ENCODE measurements at regions not wholly inside any gene's neighbourhood (a gene's known extent, or its start where the extent isn't known, plus 50 kb on each side); places are given as distances from the start of the nearest gene placed in this dataset.

DNA sequence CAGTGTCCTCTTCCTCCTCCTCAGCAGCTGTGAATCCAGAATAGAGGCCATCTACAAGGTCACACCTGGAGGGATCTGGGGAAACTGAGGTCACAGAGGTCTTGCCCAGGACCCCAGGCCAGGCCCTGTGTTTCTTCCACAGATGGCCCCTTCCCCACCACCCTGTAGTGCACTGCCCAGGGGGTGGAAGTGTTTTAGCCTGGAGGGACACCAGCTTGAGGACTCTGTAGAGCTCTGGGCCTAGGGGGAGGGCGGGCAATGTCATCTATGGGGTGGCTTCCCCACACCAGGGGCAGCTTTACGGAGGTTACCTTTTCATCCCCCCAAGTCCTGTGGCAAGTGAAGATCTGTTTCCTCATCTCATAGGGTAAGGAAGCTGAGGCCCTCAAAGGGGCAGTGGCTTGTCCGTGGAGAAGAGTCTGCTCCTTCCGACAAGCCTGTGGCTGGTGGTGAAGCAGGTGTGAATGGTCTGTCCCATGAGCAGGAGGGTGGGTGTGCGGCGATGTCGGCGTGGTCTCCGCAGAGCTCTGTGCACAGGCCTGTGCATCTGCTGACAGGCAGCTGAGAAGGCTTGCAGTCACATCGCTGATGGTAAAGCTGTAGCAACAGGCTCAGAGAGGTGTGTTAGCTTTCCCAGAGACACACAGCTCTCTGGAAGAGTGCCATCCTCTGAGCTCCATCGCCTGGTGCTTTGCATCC, 74.1 kb upstream of the WNT7B start:
- DNase-seq (ENCODE audit: low spot score) = peak; percentile 75
- intact Hi-C loops (cut with DNase I) = loop anchor here in 1 of 2 donors (10.0 kb wide), 1 partner anchor 54 kb away; no protein-coding TSS in a partner anchor

DNA sequence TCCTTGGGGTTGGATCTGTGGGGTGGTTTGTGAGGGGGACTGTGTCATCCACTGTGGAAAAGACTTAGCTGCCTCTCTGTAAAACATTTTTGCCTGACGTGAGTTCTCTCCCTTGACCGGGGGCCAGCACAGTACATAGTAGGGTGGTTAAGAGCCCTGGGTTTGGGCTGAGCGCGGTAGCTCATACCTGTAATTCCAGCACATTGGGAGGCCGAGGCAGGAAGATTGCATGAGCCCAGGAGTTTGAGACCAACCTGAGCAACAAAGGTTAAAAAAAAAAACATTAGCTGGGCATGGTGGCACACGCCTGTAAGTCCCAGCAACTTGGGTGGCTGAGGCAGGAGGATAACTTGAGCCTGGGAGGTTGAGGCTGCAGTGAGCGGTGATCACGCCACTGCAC, 74.7 kb upstream of the WNT7B start:
- intact Hi-C loops (cut with DNase I) = loop anchor here in 1 of 2 donors (10.0 kb wide), 1 partner anchor 53 kb away; no protein-coding TSS in a partner anchor

DNA sequence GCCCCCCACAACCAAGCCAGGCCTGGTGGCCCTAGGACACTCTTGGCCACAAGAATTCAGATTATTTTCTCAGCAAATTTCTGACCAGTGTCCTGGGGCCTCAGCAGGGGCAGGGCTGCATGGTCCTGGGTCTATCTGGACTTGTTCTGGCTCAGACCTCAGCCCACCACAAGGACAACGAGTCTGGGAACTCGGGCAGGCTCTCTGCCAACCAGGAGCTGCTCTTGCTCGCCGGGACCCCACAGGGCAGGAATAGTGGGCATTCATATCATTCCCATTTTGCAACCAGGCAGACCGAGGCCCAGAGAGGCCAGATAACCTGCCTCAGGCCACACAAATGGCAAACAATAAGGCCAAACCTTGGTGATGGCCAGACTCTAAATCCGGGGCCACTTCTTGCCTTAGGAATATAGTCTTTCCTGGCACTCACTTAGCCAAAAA, 75.4 kb upstream of the WNT7B start:
- DNase-seq (ENCODE audit: low spot score) = peak; percentile 73
- intact Hi-C loops (cut with DNase I) = loop anchor here in 1 of 2 donors (10.0 kb wide), 1 partner anchor 52 kb away; no protein-coding TSS in a partner anchor

More for the DNA sequence above, 74.7 kb upstream of the WNT7B start:
- peak; percentile 18 for DNase-seq (ENCODE audit: low spot score)

DNA sequence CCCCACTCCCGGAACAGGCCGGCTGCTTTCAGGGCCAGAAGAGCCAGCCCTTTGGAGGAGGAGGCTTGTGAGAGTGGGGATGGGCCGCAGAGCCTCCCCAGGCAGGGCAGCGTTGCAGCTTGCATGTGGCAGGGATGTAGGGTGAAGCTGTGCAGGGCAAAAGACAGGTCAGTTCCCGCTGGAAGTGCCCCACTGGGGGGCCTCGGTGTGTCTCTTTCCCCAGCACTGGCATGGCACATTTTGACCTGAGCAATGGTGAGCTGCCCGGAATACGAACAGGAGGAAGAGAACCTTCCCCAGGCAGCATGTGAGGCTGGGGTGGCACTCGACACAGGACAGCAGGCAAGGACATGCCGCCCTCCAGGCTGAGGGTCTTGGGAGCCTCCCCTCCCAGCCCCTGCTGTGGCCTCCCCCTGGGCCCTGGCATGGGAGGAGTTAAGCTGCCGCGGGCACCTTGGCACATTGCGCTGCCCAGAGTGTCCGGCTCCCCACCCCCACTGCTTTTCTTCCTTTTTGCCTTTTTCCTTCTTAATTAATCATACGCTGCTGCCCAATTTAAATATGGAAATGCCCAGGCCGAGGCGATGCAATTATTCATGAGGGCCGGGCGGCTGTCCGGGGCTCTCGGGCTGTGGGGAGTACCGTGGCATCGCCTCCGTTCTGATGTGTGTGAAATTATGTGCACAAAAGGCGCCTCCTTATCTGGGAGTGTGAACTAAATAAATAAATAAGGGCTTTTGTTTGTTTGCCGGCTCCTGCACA, 76.0 kb upstream of the WNT7B start:
- intact Hi-C loops (cut with DNase I) = loop anchor here in 1 of 2 donors (10.0 kb wide), 1 partner anchor 52 kb away; no protein-coding TSS in a partner anchor
- peak; percentile 82 for DNase-seq (ENCODE audit: low spot score)

DNA sequence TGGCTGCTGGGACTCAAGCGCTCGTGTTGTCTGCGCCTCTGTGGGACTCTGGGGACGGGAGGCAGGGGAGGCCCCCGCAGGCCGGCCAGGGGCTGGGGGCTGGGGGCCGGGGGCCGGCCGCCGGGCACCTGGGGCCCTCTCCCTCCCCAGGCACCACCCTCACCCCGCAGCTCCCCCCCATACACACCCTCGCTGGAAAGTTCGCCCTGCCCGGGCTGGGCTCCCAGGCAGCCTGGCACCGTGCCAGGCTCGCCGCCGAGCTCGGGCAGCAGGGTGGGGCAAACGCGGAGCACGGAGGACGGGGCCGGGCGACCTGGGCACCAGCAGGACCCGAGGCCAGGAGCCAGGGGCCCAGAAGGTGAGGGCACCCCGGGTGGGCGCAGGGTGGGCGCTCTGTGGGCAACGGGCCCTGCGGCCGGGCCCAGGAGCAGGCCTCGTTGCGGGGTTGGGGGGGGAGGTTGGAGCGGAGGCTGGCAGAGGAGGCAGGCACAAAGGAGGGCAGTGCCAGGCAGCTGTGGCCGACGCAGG, 76.7 kb upstream of the WNT7B start:
- DNase-seq (ENCODE audit: low spot score) = peak; percentile 91
- intact Hi-C loops (cut with DNase I) = loop anchor here in 1 of 2 donors (10.0 kb wide), 1 partner anchor 51 kb away; no protein-coding TSS in a partner anchor

DNA sequence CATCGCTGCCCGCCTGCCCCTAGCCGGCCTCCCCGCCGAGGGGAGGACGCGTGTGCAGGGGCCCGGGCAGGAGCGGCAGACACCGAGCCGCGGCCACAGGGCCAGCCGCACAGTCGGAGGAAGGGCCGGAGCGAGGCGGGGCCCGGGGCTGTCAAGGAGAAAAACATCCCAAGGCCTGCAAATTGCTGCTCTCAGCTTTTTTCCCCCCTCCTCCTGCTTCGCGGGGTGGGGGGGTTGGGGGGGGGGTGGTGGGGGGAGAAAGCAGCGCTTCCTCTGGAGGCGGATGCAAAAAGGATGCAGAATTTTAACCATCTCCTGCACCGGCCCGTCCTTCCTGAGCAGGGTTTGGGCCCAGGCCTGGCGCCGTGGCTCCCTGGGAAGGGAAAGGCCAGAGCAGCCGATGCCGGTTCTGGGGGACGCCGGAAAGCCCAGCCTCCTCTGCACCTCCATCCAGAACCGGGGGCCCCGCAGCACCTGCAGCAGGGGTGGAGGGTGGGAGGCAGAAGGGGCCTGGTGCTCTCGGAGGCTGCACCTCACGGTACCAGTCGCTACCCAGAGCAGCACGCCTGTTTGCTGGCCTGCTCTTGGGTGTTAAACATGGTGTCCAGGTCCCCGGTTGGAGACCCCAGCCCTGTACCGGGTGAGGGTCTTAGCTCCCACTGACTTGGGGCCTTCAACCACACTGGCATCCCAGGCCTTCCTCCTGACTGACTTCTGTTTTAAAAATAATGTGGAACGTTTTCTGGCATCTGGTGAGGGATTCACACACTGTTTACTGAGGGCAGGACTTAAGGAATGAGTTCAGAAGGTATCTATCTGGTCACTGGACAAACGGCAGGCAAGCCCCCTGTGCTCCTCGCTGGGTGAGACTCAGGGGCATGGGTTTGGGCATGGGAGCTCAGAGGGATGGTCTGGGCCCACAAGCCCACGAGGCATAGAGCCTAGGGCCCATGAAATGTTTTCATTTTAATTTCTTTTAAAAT, 77.4 kb upstream of the WNT7B start:
- intact Hi-C loops (cut with DNase I) = loop anchor here in 1 of 2 donors (10.0 kb wide), 1 partner anchor 50 kb away; no protein-coding TSS in a partner anchor
- peak; percentile 91 for DNase-seq (ENCODE audit: low spot score)

DNA sequence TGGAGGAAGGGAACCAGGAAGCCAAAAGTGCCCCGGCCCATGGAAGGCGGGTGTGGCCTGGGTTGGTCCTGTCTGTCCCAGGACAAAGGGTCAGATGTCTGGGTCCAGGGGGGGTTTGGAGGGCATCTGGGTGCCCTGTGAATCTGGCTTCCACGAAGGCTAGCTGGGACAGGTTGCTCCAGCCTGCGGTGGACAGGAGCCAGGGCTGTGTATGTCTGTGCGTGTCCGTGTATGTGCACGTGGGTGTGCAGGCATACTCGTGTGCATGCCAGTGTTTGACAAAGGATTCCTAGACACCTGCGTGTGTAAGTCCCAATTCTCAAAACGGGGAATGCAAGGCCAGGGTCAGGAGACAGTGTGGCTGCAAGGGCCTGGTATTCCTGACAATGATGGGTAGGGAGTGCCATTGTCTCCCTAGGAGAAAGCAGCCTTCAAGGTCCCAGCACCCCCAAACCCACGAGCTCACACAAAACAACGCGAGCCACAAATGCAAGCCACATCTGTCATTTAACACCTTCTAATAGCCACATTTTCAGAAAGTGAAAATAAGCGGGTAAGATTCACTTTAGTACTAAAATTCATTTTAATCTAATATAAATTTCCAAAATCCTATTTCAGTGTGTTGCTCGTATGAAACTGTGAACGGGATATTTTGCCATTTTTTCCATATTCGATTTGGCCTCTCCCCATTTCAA, 78.4 kb upstream of the WNT7B start:
- DNase-seq (ENCODE audit: low spot score) = peak; percentile 77
- intact Hi-C loops (cut with DNase I) = loop anchor here in 1 of 2 donors (10.0 kb wide), 1 partner anchor 49 kb away; no protein-coding TSS in a partner anchor

DNA sequence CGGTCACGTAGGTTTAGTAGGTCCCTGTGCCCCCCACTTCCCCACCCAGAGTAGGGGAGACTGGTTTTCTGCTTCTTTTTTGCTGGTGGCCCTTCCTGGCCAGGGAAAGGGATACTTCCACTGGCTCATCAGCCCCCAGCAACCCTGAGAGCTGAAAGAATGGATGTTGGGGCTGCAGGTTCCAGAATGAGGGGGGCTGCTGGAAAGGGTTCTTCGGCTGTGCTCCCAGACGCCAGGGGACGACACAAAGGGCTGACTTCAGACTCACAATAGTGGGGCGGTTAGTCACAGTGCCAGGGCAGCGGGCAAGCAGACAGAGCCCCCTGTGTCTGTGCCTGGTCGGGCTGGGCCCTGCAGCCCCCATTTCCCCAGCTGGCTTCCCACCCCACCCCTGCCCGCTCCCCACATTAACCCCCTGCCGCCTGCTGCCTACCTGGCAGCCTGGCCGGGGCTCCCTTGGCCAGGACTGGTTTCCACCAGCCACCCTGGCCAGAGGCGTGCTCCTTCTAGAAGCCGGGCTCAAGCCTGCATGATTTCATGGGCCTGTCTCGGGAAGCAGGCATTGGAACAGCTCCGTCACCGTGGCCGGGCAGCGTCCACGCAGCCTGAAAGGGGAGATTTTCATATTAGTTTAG, 79.1 kb upstream of the WNT7B start:
- intact Hi-C loops (cut with DNase I) = loop anchor here in 1 of 2 donors (10.0 kb wide), 1 partner anchor 49 kb away; no protein-coding TSS in a partner anchor
- peak; percentile 85 for DNase-seq (ENCODE audit: low spot score)

DNA sequence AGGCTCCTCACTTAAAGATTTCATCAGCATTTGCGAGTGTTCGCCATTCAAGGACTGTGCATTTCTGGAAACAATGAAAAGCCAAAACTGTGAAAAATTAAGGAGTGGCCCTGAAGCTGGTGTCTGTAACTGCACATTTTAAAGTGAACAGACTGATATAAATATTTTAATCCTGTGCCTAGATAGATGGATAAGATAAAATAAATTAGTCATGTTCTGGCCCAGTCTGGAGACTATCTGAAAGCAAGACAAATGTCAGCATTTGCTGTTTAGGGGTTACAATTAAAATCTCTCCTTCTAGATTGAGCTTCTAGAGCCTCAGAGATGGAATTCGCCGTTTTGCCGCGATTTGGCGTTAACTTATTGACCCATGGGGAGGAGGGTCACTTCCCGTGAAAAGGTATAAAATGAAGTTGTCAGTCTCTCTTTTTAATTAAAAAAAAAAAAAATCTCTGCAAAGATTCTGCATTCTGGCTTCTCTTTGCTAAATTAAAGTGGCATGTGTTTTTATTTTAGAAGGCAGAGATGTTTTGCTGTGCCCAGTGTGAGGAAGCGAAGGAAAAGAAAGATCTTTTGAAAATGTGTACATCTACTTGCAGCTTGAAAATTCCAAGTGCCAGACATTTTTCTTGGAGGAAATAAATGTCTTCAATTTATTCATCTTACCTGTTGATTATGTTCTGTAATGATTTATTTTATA, 79.7 kb upstream of the WNT7B start:
- intact Hi-C loops (cut with DNase I) = loop anchor here in 1 of 2 donors (10.0 kb wide), 1 partner anchor 48 kb away; no protein-coding TSS in a partner anchor
- DNase-seq (ENCODE audit: low spot score) = peak; percentile 37

DNA sequence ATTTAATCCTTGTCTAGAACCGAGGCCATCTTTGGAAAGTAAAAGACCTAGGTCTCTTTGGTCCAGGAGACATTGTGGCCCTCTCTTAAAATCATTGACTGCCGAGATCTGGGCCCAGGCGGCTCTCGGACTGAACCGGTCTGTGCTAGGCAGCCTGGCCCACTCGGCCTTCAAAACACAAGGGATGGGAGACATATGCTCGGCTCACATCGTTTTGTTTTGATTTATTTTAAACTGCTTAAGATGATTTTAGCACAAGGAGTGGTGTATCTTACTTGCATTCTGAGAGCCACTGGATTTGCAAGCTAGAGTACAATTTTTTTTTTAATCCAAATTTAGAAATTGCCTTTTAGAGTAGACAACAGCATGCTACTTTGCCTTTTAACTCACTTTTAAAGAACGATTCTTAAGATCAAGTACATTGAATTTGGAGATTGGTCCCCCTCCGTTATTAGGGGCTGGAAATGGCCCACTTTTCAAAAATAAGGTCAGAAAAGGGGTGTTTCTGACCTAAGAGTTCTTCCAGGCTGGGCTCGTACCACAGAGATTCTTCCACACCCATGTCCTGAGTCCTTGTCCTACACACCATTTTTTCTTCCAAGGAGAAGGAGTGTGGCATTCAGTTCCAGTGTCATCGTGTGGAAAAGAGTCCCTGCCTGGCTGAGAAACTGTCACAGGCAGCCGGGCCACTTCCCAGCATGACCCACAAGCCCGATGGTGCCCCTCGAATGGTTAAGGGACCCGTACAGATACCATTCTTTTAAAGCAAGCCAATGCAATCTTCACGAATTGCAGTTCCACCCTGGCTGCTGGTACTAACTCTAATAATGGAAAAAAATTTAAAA, 80.5 kb upstream of the WNT7B start:
- DNase-seq (ENCODE audit: low spot score) = peak; percentile 49
- intact Hi-C loops (cut with DNase I) = loop anchor here in 1 of 2 donors (10.0 kb wide), 1 partner anchor 47 kb away; no protein-coding TSS in a partner anchor

DNA sequence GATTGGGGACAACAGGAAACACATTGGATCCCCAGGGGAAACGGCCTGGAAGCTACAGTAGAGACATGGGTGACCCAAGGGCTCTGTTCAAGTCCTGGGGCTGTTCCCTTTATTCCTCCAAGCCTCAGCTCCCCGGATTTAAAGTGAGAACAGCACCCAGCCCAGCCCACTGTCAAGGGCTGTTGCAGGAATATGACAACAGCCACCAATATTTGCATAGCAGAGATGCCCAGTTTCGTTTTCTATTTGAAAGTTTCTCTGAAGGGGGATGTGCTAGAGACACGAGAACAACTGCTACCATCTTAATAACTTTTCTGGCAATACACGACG, 81.1 kb upstream of the WNT7B start:
- DNase-seq (ENCODE audit: low spot score) = peak; percentile 82
- intact Hi-C loops (cut with DNase I) = loop anchor here in 1 of 2 donors (10.0 kb wide), 1 partner anchor 47 kb away; no protein-coding TSS in a partner anchor

DNA sequence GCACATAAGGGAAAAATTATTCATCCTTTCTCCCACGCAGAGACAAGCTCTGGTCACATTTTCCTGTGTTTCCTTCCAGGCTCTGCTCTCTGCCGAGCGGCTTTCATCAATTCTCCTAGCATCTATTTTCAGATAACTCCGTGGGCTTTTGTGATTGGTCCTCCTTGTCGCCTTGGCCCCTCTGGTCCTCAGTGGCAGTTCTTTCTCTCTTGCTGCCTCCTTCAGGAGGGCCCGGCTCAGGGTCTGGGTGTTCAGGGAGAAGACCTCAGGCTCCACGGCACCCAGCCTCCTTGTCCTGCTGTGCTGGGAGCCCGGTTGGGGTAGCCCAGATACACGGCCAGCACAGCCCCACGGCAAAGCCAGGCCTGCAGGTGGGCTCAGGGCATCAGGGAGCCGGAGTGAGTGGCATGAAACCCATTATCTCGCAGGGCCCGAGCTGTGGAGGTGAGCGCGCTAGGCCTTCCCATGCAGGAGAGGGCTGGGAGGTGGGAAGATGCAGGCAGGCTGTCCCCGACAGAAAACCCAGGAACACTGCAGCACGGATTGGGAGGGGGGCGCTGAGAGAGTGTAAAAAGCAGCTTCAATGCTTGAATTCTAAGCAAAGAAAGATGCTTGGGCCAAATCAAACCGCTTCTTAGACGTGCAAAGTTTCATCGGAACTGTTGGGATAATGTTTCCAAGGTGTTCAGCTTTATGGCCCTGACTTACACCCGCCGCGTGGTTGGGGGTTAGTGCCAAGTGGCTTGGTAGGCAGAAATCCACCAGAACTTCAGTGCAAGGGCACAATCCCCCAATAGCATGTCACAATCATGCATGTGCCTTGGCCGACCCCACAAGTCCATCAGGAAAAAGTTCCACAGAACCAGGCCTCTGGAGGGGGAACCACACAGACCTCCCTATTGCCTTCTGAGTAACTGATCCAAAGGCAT, 81.9 kb upstream of the WNT7B start:
- intact Hi-C loops (cut with DNase I) = loop anchor here in 1 of 2 donors (10.0 kb wide), 1 partner anchor 46 kb away; no protein-coding TSS in a partner anchor
- peak; percentile 76 for DNase-seq (ENCODE audit: low spot score)

DNA sequence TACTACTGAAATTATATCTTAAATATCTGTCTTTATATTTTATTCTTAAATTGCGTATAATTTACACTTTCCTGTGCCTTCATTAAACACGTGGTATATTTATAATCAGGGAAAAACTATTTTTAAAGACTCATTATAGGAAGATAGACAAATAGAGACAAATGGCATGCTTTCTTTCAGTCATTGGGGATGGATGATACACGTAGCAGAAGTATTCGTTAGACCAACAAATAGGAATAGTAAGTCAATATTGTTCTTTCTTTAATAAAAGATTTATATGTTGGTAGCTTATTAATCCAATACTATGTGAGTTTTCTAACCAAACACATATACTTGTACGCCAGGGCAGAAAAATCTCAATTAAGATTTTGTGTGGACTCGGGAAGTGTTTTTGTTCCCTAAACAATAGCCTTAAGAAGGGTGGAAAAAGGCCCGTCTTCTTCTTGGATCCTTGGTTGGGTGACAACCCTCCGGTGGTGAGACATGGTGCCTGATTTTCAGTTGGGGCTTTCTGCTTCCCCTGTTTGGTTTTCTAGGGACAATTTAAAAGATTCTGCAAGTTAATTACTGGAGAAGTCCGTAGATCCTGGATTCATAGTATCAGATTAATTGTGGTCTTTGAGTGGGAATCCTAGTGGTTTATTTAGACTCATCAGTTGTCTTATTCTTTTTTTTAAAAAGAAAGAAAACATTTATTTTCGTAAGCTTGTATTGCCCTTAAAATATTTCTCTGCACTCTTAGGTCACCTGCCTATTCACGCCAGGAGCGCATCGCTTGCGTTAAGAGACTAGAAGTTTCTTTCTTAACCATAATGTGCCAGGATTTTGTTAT, 83.5 kb upstream of the WNT7B start:
- DNase-seq (ENCODE audit: low spot score) = peak; percentile 5

DNA sequence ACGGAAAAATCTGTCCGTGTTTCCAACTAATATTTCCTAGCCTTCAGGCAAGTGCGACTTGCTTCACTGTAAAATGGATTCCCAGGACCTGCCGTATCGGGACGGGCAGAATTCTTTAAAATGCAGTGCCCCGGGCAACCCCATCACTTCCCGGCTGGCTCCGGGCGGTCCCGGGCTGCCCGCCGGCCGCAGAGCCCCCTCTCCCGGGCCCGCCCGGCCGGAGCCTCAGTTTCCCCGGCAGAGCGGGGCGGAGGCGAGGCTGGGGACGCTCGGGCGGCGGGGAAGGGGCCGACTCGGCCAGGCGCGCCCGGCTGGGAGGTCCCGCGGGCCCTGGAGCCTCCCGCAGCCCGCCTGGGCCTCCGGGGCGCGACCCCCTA, 84.2 kb upstream of the WNT7B start:
- intact Hi-C loops (cut with DNase I) = no loop called here
- no peak for DNase-seq (ENCODE audit: low spot score)

More for the DNA sequence above, 83.5 kb upstream of the WNT7B start:
- intact Hi-C loops (cut with DNase I) = no loop called here
